D721Med (cell line): ENCODE measurements at regions not wholly inside any gene's neighbourhood (a gene's known extent, or its start where the extent isn't known, plus 50 kb on each side); places are given as distances from the start of the nearest gene placed in this dataset.

ENCODE experiments used
- DNase-seq: peaks from one replicate; pipeline ENCODE4 v3.0.0; 2011; ENCODE audit warnings: low spot score; ENCODE audit not compliant: insufficient read length
- FAIRE-seq: peaks from 2 replicates; lab custom pipeline; 2011; peaks lifted over from hg19 to GRCh38; lab: Jason Lieb, UNC
- TF ChIP-seq, protein P1 (sequence below): IDR thresholded peaks from 2 replicates; pipeline ENCODE4 v1.5.1; 2012; ENCODE audit warnings: mild to moderate bottlenecking, control low read depth; ENCODE audit not compliant: insufficient read depth; ENCODE audit errors: missing control alignments

DNA sequence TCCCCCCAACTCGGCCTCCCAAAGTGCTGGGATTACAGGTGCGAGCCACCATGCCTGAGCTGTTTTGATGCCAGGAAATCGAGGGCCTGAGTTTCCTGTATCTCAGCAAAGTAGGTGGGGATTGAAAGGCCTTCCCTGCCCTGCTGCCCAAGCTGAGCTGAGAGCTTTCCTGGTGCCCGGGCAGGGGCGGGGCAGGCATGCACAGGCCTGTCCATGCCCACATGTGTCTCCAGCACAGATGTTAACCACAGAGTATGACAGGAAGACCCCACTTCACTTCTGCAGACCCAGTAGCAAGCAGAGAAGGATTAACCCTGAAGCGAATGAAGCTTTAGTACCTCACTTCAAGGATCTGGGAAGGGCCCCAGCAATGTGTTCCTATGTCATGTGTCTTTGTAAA is 66.0 kb downstream of the GPR6 start:
- DNase-seq = no peak
- no peak for FAIRE-seq
- TF ChIP-seq, protein P1, sequence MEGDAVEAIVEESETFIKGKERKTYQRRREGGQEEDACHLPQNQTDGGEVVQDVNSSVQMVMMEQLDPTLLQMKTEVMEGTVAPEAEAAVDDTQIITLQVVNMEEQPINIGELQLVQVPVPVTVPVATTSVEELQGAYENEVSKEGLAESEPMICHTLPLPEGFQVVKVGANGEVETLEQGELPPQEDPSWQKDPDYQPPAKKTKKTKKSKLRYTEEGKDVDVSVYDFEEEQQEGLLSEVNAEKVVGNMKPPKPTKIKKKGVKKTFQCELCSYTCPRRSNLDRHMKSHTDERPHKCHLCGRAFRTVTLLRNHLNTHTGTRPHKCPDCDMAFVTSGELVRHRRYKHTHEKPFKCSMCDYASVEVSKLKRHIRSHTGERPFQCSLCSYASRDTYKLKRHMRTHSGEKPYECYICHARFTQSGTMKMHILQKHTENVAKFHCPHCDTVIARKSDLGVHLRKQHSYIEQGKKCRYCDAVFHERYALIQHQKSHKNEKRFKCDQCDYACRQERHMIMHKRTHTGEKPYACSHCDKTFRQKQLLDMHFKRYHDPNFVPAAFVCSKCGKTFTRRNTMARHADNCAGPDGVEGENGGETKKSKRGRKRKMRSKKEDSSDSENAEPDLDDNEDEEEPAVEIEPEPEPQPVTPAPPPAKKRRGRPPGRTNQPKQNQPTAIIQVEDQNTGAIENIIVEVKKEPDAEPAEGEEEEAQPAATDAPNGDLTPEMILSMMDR = no peak

DNA sequence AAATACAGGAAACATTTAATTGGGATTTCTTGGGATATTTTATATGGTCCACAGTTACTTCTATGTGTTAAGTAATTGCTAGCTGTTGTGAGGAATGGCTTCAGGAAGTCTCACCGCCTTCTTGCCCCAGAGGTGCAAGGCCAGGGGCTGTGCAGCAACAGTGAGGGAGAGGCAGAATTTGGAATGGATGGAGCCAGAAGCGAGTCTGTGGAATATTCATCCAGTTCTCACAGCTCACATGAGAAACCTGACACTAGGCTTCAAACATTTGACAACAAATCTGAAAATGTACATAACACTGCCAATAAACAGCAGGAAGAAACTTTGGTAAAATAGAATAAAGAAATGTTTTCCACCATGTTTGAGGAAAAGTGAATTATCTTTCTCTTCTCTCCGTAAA is 66.5 kb downstream of the GPR6 start:
- DNase-seq = no peak
- TF ChIP-seq, protein P1 = no peak
- no peak for FAIRE-seq

DNA sequence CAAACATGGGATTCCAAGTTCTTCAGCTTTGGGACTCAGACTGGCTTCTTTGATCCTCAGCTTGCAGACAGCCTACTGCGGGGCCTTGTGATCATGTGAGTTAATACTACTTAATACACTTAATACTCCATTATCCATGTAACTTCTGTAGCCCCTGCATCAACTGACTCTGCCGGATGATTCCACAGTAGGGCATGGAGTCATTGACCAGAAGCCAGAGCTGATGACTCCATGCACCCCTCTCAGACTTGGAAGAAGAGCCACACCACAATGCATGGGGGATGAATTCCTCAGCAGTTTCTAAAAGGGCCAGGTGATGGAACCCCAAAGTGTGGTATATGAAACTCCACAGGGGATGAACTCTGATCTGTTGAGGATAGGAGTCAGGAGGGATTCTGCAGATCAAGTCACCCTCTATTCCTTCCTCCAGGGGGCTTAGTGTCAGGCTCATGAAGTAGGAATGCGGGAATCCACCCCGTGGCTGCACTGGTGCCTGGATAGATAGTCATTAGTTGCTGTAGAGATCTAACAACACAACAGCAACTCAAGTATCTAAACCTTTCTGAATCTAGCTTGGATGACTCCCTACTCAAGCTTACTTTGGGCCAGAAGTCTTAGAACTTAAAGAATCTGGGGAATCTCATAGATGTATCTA is 70.2 kb downstream of the GPR6 start:
- DNase-seq = no peak
- no peak for FAIRE-seq

DNA sequence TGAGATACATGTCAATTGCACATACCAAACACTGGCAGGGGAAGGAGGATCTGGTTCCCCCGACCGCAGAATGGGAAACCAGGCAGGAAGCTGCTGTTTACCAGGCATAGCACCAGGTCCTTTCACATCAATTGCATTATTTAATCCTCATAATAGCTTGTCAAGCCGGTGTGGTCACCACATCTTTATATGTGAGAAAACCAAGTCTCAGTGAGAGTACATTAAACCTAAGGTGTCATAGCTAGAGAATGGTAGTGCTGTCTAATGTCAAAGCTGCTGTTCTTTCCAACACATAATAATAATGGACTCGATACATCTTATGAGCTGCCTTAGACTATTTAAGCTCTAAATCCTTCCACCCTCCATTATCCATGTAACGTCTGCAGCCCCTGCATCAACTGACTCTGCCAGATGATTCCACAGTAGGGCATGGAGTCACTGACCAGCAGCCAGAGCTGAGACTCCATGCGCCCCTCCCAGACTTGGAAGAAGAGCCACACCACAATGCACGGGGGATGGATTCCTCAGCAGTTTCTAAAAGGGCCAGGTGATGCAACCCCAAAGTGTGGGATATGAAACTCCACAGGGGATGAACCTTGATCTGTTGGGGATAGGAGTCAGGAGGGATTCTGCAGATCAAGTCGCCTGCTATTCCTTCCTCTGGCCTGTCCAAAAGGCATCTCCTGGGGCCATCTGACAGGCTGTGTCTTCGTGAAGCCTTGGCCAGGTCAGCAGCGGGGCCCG is 71.8 kb downstream of the GPR6 start:
- no peak for FAIRE-seq
- TF ChIP-seq, protein P1 = no peak
- no peak for DNase-seq

More for the DNA sequence above, 70.2 kb downstream of the GPR6 start:
- TF ChIP-seq, protein P1 = no peak
